Lower leg skin (tissue), 3 donors: ENCODE measurements at regions not wholly inside any gene's neighbourhood (a gene's known extent, or its start where the extent isn't known, plus 50 kb on each side); places are given as distances from the start of the nearest gene placed in this dataset.

Experiments
- POLR2A ChIP-seq, 2 donors: fragments of 450-650 bp; IDR thresholded peaks; one replicate each; pipeline ENCODE4 v1.6.1; 2016 to 2017; ENCODE audit warnings: antibody characterized with exemption in 2 of 2, mild to moderate bottlenecking in 1 of 2, moderate library complexity in 1 of 2
- TF ChIP-seq, protein P1 (sequence below), 3 donors: fragments of 450-650 bp; IDR thresholded peaks; one replicate each; pipeline ENCODE4 v1.5.1; 2016; ENCODE audit warnings: antibody characterized with exemption in 3 of 3, mild to moderate bottlenecking in 3 of 3, moderate library complexity in 2 of 3

GRCh38 chr6:114941078-114941477, 598.3 kb upstream of the HS3ST5 start:
- TF ChIP-seq, protein P1, sequence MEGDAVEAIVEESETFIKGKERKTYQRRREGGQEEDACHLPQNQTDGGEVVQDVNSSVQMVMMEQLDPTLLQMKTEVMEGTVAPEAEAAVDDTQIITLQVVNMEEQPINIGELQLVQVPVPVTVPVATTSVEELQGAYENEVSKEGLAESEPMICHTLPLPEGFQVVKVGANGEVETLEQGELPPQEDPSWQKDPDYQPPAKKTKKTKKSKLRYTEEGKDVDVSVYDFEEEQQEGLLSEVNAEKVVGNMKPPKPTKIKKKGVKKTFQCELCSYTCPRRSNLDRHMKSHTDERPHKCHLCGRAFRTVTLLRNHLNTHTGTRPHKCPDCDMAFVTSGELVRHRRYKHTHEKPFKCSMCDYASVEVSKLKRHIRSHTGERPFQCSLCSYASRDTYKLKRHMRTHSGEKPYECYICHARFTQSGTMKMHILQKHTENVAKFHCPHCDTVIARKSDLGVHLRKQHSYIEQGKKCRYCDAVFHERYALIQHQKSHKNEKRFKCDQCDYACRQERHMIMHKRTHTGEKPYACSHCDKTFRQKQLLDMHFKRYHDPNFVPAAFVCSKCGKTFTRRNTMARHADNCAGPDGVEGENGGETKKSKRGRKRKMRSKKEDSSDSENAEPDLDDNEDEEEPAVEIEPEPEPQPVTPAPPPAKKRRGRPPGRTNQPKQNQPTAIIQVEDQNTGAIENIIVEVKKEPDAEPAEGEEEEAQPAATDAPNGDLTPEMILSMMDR (IDR thresholded peaks at IDR 0.05): no peak
- TF ChIP-seq POLR2A (IDR thresholded peaks at IDR 0.05): no peak
